ENCODE measurements at regions not wholly inside any gene's neighbourhood (a gene's known extent, or its start where the extent isn't known, plus 50 kb on each side); places are given as distances from the start of the nearest gene placed in this dataset.

DNA sequence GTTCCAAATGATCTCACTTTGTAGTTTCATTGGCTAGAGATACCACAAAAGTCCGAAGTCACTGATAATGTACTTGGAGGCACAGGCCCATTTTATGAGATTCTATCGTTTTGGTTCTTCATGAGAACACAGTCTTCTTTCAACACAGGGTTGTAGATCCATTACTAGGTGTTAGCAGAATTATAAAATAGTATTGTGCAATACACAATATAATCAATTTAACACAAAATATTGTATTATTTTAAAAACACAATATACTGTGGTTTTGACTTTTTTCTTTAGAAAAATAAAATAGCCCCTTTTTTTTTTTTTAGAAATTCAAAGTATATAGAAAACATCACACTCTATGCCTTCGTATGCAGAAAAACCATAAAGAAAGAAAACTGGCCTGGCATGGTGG lies 138.6 kb upstream of the TSC22D2 start:
- TF ChIP-seq POLR2AphosphoS5 (IDR thresholded peaks at IDR 0.05; ENCODE audit: low read depth, low read length) = no peak
- TF ChIP-seq BACH1 (IDR thresholded peaks at IDR 0.05; ENCODE audit: low read length) = no peak
- no peak for TF ChIP-seq RXRA (IDR thresholded peaks at IDR 0.05; ENCODE audit: insufficient read depth, low read depth, low read length)
- no peak for TF ChIP-seq TEAD4 (IDR thresholded peaks at IDR 0.05; ENCODE audit: low read depth, low read length)
- TF ChIP-seq RAD21 (IDR thresholded peaks at IDR 0.05 in 1 of 2, conservative IDR thresholded peaks at IDR 0.05 in 1 of 2; ENCODE audit: low read depth in 2 of 2, low read length in 2 of 2) = no peak
- TF ChIP-seq CEBPB (IDR thresholded peaks at IDR 0.05; ENCODE audit: low read depth, low read length) = peak; percentile 29; the same call in 1 of the 2 replicates
- TF ChIP-seq SP4 (IDR thresholded peaks at IDR 0.05; ENCODE audit: low read length) = no peak
- Histone ChIP-seq H3K79me1 (ENCODE audit: low read depth, low read length) (no peaks in the 10 kb centered on the region), H3K18ac (ENCODE audit: extremely low read depth, low read length) (no peak overlapping the region), H3K23ac (ENCODE audit: insufficient read length) (no peak overlapping the region), H2BK15ac (ENCODE audit: low read length) (no peak overlapping the region), H4K20me1 (replicated peaks in 1 of 2; ENCODE audit: control insufficient read depth in 1 of 2, insufficient read depth in 2 of 2, low read length in 2 of 2) (no peaks in the 10 kb centered on the region), H2AK5ac (ENCODE audit: low read depth, low read length) (no peak overlapping the region), H2BK20ac (ENCODE audit: low read length) (no peak overlapping the region), H4K91ac (replicated peaks; ENCODE audit: insufficient read length, low read length) (no peak overlapping the region), H2BK12ac (ENCODE audit: low read depth, low read length) (no peak overlapping the region), H4K8ac (ENCODE audit: extremely low read depth, insufficient read depth, low read length) (no peak overlapping the region), H3K4me2 (ENCODE audit: insufficient read depth in 1 of 2, low read depth in 2 of 2, low read length in 2 of 2) (no peak overlapping the region), H3K27me3 (replicated peaks in 1 of 4; ENCODE audit: control insufficient read depth in 3 of 4, extremely low read depth in 1 of 4, insufficient read depth in 3 of 4, low read length in 3 of 4) (no peaks in the 10 kb centered on the region), H3K27ac (ENCODE audit: low read depth, low read length) (no peak overlapping the region), H3K9me3 (ENCODE audit: insufficient read depth in 2 of 2, low read depth in 1 of 2, low read length in 1 of 2) (no peaks in the 10 kb centered on the region), H4K5ac (ENCODE audit: insufficient read length, low read depth, low read length) (no peak overlapping the region), H2BK5ac (ENCODE audit: low read depth, low read length) (no peak overlapping the region), H3K36me3 (ENCODE audit: control insufficient read depth in 2 of 4, insufficient read depth in 4 of 4, low read length in 3 of 4) (no peaks in the 10 kb centered on the region), H3K4ac (replicated peaks; ENCODE audit: insufficient read length, low read depth, low read length) (no peak overlapping the region), H2AFZ (ENCODE audit: low read length) (no peak overlapping the region), H2BK120ac (replicated peaks; ENCODE audit: low read depth, low read length) (no peak overlapping the region), H3K14ac (ENCODE audit: insufficient read length) (no peak overlapping the region), H3K23me2 (ENCODE audit: low read depth, low read length) (no peaks in the 10 kb centered on the region), H3K79me2 (ENCODE audit: control insufficient read depth in 1 of 2, insufficient read depth in 2 of 2, low read length in 2 of 2) (no peaks in the 10 kb centered on the region), H3K4me3 (ENCODE audit: extremely low read depth in 1 of 4, insufficient read depth in 2 of 4, low read depth in 3 of 4, low read length in 4 of 4) (no peak overlapping the region), H3K56ac (replicated peaks; ENCODE audit: insufficient read length, low read depth, low read length) (no peak overlapping the region), H3K4me1 (replicated peaks in 1 of 4; ENCODE audit: control insufficient read depth in 3 of 4, insufficient read depth in 4 of 4, low read length in 3 of 4) (no peaks in the 10 kb centered on the region), H3K9ac (replicated peaks in 1 of 4; ENCODE audit: extremely low read depth in 1 of 4, low read depth in 3 of 4, low read length in 3 of 4) (no peak overlapping the region)
- 87% methylated on average over 3 of the region's 3 CpGs; no CpG with 5 or more reads in 1 of the 2 experiments for WGBS, 2 experiments (ENCODE audit: extremely low coverage in 1 of 2, insufficient coverage in 1 of 2, insufficient read length in 1 of 2, insufficient replicate concordance in 2 of 2, low coverage in 1 of 2, low lambda C conversion rate in 2 of 2, missing lambda C conversion rate in 1 of 2)
- POLR2A ChIA-PET (ENCODE audit: partially characterized antibody) = no interaction called here
- CTCF ChIA-PET (ENCODE audit: partially characterized antibody) = no interaction called here
- DNase-seq (ENCODE audit: low read depth in 1 of 2, low spot score in 2 of 2) = no peak
- FAIRE-seq = no peak
